SK-N-SH treated with all-trans-retinoic acid at 6 μM for 48 hours (cell line): ENCODE measurements at regions not wholly inside any gene's neighbourhood (a gene's known extent, or its start where the extent isn't known, plus 50 kb on each side); places are given as distances from the start of the nearest gene placed in this dataset.

Source experiments
- ATAC-seq: fragments of 200-7000 bp; cut with Tn5 transposase; 3 replicates; pipeline ENCODE4 v1.9.1; 2020; ENCODE audit warnings: mild to moderate bottlenecking, moderate library complexity
- ARNTL ChIP-seq: fragments of 450-650 bp; formaldehyde crosslinking; IDR thresholded peaks from 2 replicates; pipeline ENCODE4 v1.5.0; 2020; ENCODE audit warnings: low read depth, mild to moderate bottlenecking, moderate library complexity, borderline replicate concordance
- BACH2 ChIP-seq: fragments of 250-450 bp; sonication (Bioruptor Pico); IDR thresholded peaks from 2 replicates; pipeline ENCODE4 v1.9.0; 2021; ENCODE audit warnings: mild to moderate bottlenecking, borderline replicate concordance
- CSDC2 ChIP-seq: fragments of 250-450 bp; sonication (Bioruptor Pico); IDR thresholded peaks from 2 replicates; pipeline ENCODE4 v1.5.0; 2020; ENCODE audit warnings: mild to moderate bottlenecking, moderate library complexity
- GLIS3 ChIP-seq: fragments of 250-450 bp; sonication (Bioruptor Pico); IDR thresholded peaks from 2 replicates; pipeline ENCODE4 v1.5.0; 2020; ENCODE audit warnings: mild to moderate bottlenecking, moderate library complexity
- ISL1 ChIP-seq: fragments of 250-450 bp; sonication (Bioruptor Pico); IDR thresholded peaks from 2 replicates; pipeline ENCODE4 v2.1.2; 2022; ENCODE audit warnings: mild to moderate bottlenecking, moderate library complexity
- PPARA ChIP-seq: fragments of 250-450 bp; sonication (Bioruptor Pico); IDR thresholded peaks from 2 replicates; pipeline ENCODE4 v1.5.0; 2020; ENCODE audit warnings: mild to moderate bottlenecking, borderline replicate concordance
- RARB ChIP-seq: fragments of 250-450 bp; sonication (Bioruptor Pico); IDR thresholded peaks from 2 replicates; pipeline ENCODE4 v1.8.0; 2021; ENCODE audit warnings: mild to moderate bottlenecking, moderate library complexity
- TCF4 ChIP-seq: fragments of 250-450 bp; sonication (Bioruptor Pico); IDR thresholded peaks from 2 replicates; pipeline ENCODE4 v1.8.0; 2021; ENCODE audit warnings: mild to moderate bottlenecking, moderate library complexity, borderline replicate concordance
- ZC3H10 ChIP-seq: fragments of 250-450 bp; sonication (Bioruptor Pico); IDR thresholded peaks from 2 replicates; pipeline ENCODE4 v1.5.1; 2021; ENCODE audit warnings: mild to moderate bottlenecking, moderate library complexity
- ZFP3 ChIP-seq: fragments of 250-450 bp; sonication (Bioruptor Pico); IDR thresholded peaks from 2 replicates; pipeline ENCODE4 v1.5.0; 2020; ENCODE audit warnings: mild to moderate bottlenecking, moderate library complexity
- ZFP30 ChIP-seq: fragments of 450-650 bp; formaldehyde crosslinking; IDR thresholded peaks from 2 replicates; pipeline ENCODE4 v1.5.0; 2022; ENCODE audit warnings: mild to moderate bottlenecking, moderate library complexity
- ZNF565 ChIP-seq: fragments of 450-650 bp; formaldehyde crosslinking; conservative IDR thresholded peaks from 2 replicates; pipeline ENCODE4 v1.5.0; 2020; ENCODE audit warnings: low read depth, mild to moderate bottlenecking, moderate library complexity
- ZNF70 ChIP-seq: fragments of 450-650 bp; formaldehyde crosslinking; IDR thresholded peaks from 2 replicates; pipeline ENCODE4 v1.5.0; 2020; ENCODE audit warnings: mild to moderate bottlenecking, moderate library complexity
- ZNF8 ChIP-seq: fragments of 450-650 bp; formaldehyde crosslinking; IDR thresholded peaks from 2 replicates; pipeline ENCODE4 v1.5.0; 2020; ENCODE audit warnings: mild to moderate bottlenecking, moderate library complexity
- TF ChIP-seq, protein P1 (sequence below): fragments of 250-450 bp; sonication (Bioruptor Pico); IDR thresholded peaks from 2 replicates; pipeline ENCODE4 v1.5.1; 2020; ENCODE audit warnings: low read depth, mild to moderate bottlenecking, moderate library complexity
- TF ChIP-seq, protein P2 (sequence below): fragments of 250-450 bp; sonication (Bioruptor Pico); IDR thresholded peaks from 2 replicates; pipeline ENCODE4 v1.5.1; 2021; ENCODE audit warnings: mild to moderate bottlenecking, moderate library complexity
- TF ChIP-seq, protein P3 (sequence below): fragments of 250-450 bp; sonication (Bioruptor Pico); IDR thresholded peaks from 2 replicates; pipeline ENCODE4 v1.8.0; 2021; ENCODE audit warnings: low read depth, mild to moderate bottlenecking, moderate library complexity, borderline replicate concordance
- TF ChIP-seq, protein P4 (sequence below): fragments of 250-450 bp; sonication (Bioruptor Pico); IDR thresholded peaks from 2 replicates; pipeline ENCODE4 v1.8.0; 2020; ENCODE audit warnings: mild to moderate bottlenecking, moderate library complexity, borderline replicate concordance
- TF ChIP-seq, protein P5 (sequence below): fragments of 250-450 bp; sonication (Bioruptor Pico); IDR thresholded peaks from 2 replicates; pipeline ENCODE4 v1.5.0; 2020; ENCODE audit warnings: mild to moderate bottlenecking, moderate library complexity

DNA sequence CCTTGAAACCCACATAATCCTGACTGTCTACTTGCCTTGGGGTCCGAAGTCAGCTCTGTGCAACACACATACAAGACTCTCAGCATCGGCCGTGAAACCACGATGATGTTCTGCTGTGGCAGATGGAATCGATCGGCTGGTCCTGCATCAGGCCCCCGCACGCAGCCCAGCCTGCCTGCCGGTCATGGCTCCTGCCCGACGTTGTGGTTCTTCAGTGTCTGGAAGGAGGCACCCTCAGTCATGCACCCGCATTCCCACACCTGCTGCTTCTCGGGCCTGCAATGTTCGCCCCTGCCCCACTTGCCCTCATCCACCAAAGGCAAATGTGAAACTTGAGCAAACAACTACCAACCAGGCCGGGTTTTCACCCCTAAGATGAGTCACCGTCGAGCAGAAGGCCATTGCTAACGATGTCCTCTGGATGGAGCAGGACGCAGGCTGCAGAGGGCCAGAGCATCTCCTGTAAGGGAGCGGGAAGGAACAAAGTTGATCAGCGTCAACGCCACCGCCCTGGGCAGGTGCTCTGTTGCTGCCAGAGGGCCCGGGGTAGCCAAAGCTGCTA is 128.9 kb upstream of the PDE10A start:
- TF ChIP-seq, protein P1, sequence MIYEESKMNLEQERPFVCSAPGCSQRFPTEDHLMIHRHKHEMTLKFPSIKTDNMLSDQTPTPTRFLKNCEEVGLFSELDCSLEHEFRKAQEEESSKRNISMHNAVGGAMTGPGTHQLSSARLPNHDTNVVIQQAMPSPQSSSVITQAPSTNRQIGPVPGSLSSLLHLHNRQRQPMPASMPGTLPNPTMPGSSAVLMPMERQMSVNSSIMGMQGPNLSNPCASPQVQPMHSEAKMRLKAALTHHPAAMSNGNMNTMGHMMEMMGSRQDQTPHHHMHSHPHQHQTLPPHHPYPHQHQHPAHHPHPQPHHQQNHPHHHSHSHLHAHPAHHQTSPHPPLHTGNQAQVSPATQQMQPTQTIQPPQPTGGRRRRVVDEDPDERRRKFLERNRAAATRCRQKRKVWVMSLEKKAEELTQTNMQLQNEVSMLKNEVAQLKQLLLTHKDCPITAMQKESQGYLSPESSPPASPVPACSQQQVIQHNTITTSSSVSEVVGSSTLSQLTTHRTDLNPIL (CRISPR knock-in tag) = no peak
- TF ChIP-seq, protein P2, sequence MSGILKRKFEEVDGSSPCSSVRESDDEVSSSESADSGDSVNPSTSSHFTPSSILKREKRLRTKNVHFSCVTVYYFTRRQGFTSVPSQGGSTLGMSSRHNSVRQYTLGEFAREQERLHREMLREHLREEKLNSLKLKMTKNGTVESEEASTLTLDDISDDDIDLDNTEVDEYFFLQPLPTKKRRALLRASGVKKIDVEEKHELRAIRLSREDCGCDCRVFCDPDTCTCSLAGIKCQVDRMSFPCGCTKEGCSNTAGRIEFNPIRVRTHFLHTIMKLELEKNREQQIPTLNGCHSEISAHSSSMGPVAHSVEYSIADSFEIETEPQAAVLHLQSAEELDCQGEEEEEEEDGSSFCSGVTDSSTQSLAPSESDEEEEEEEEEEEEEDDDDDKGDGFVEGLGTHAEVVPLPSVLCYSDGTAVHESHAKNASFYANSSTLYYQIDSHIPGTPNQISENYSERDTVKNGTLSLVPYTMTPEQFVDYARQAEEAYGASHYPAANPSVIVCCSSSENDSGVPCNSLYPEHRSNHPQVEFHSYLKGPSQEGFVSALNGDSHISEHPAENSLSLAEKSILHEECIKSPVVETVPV = no peak
- TF ChIP-seq, protein P3, sequence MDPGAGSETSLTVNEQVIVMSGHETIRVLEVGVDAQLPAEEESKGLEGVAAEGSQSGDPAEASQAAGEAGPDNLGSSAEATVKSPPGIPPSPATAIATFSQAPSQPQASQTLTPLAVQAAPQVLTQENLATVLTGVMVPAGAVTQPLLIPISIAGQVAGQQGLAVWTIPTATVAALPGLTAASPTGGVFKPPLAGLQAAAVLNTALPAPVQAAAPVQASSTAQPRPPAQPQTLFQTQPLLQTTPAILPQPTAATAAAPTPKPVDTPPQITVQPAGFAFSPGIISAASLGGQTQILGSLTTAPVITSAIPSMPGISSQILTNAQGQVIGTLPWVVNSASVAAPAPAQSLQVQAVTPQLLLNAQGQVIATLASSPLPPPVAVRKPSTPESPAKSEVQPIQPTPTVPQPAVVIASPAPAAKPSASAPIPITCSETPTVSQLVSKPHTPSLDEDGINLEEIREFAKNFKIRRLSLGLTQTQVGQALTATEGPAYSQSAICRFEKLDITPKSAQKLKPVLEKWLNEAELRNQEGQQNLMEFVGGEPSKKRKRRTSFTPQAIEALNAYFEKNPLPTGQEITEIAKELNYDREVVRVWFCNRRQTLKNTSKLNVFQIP (CRISPR knock-in tag) = no peak
- TF ChIP-seq ZFP30 (CRISPR knock-in tag) = no peak
- no peak for TF ChIP-seq ISL1 (CRISPR knock-in tag)
- no peak for TF ChIP-seq ZFP3 (CRISPR knock-in tag)
- no peak for TF ChIP-seq BACH2 (CRISPR knock-in tag)
- TF ChIP-seq CSDC2 (CRISPR knock-in tag) = no peak
- TF ChIP-seq ZC3H10 = no peak
- TF ChIP-seq ZNF8 (CRISPR knock-in tag) = no peak
- no peak for TF ChIP-seq ZNF565 (CRISPR knock-in tag)
- ATAC-seq = no peak

DNA sequence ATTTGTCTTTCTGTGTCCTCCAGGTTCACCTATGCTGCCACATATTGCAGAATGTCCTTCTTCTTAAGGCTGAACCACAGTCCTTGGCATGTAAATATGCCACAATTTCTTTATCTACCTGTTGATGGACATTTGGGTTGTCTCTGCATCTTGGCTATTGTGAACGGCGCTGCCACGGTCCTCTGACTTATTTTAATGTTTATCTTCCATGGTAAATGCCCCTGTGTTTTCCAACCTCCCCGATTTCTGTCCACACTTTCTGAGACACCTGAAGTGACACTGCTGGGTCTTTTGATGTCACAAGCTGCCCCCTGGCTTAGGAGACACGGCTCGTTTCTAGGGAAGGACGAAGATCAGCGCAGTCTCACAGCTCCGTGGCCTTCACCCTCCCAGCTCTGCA is 128.3 kb upstream of the PDE10A start:
- ATAC-seq = no peak
- TF ChIP-seq ZNF70 (no peak), ARNTL (CRISPR knock-in tag) (no peak), ZNF8 (CRISPR knock-in tag) (no peak), CSDC2 (CRISPR knock-in tag) (no peak), PPARA (CRISPR knock-in tag) (no peak), TCF4 (CRISPR knock-in tag) (no peak), RARB (CRISPR knock-in tag) (no peak), ZNF565 (CRISPR knock-in tag) (no peak), ISL1 (CRISPR knock-in tag) (no peak), GLIS3 (CRISPR knock-in tag) (no peak)
- TF ChIP-seq, protein P4, sequence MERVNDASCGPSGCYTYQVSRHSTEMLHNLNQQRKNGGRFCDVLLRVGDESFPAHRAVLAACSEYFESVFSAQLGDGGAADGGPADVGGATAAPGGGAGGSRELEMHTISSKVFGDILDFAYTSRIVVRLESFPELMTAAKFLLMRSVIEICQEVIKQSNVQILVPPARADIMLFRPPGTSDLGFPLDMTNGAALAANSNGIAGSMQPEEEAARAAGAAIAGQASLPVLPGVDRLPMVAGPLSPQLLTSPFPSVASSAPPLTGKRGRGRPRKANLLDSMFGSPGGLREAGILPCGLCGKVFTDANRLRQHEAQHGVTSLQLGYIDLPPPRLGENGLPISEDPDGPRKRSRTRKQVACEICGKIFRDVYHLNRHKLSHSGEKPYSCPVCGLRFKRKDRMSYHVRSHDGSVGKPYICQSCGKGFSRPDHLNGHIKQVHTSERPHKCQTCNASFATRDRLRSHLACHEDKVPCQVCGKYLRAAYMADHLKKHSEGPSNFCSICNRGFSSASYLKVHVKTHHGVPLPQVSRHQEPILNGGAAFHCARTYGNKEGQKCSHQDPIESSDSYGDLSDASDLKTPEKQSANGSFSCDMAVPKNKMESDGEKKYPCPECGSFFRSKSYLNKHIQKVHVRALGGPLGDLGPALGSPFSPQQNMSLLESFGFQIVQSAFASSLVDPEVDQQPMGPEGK (CRISPR knock-in tag) = no peak
- TF ChIP-seq, protein P5, sequence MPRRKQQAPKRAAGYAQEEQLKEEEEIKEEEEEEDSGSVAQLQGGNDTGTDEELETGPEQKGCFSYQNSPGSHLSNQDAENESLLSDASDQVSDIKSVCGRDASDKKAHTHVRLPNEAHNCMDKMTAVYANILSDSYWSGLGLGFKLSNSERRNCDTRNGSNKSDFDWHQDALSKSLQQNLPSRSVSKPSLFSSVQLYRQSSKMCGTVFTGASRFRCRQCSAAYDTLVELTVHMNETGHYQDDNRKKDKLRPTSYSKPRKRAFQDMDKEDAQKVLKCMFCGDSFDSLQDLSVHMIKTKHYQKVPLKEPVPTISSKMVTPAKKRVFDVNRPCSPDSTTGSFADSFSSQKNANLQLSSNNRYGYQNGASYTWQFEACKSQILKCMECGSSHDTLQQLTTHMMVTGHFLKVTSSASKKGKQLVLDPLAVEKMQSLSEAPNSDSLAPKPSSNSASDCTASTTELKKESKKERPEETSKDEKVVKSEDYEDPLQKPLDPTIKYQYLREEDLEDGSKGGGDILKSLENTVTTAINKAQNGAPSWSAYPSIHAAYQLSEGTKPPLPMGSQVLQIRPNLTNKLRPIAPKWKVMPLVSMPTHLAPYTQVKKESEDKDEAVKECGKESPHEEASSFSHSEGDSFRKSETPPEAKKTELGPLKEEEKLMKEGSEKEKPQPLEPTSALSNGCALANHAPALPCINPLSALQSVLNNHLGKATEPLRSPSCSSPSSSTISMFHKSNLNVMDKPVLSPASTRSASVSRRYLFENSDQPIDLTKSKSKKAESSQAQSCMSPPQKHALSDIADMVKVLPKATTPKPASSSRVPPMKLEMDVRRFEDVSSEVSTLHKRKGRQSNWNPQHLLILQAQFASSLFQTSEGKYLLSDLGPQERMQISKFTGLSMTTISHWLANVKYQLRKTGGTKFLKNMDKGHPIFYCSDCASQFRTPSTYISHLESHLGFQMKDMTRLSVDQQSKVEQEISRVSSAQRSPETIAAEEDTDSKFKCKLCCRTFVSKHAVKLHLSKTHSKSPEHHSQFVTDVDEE (CRISPR knock-in tag) = no peak
- TF ChIP-seq, protein P3 (CRISPR knock-in tag) = no peak
- TF ChIP-seq, protein P2 = no peak
- TF ChIP-seq, all 23 proteins: peak for 0
